ENCODE measurements at regions not wholly inside any gene's neighbourhood (a gene's known extent, or its start where the extent isn't known, plus 50 kb on each side); places are given as distances from the start of the nearest gene placed in this dataset.

DNA sequence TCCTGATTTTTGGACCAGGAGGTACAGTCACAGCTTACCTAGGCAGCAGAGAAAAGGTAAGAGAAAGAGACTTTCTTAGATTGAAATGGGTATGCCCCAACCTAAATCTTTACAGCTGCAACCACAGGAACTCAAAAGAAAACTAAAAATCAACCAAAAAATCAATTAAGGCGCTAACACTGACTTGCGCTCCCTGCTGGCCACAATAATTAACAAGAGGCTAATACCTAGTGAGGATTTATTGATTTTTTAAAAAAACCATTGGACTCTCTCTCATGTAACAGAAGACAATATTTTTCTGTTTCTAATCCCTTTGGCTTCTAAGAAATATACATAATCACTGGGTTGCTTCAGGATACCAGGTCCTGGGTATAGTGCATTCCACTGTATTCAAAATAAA, 153.9 kb upstream of the TENM3 start:
- no peak overlapping the region for H3K27ac ChIP-seq
- no peak for DNase-seq
- H3K9me3 ChIP-seq: no peaks in the 10 kb centered on the region
- no peak overlapping the region for H3K4me3 ChIP-seq
- WGBS, 2 donors: 89 to 96% methylated on average over 2 of the region's 2 CpGs
- H3K27me3 ChIP-seq: no peaks in the 10 kb centered on the region
- no peaks in the 10 kb centered on the region for H3K4me1 ChIP-seq
- H3K36me3 ChIP-seq (ENCODE audit: low read depth, missing control alignments): no peaks in the 10 kb centered on the region
- TF ChIP-seq POLR2A (IDR thresholded peaks at IDR 0.05): no peak
- TF ChIP-seq, protein P1, sequence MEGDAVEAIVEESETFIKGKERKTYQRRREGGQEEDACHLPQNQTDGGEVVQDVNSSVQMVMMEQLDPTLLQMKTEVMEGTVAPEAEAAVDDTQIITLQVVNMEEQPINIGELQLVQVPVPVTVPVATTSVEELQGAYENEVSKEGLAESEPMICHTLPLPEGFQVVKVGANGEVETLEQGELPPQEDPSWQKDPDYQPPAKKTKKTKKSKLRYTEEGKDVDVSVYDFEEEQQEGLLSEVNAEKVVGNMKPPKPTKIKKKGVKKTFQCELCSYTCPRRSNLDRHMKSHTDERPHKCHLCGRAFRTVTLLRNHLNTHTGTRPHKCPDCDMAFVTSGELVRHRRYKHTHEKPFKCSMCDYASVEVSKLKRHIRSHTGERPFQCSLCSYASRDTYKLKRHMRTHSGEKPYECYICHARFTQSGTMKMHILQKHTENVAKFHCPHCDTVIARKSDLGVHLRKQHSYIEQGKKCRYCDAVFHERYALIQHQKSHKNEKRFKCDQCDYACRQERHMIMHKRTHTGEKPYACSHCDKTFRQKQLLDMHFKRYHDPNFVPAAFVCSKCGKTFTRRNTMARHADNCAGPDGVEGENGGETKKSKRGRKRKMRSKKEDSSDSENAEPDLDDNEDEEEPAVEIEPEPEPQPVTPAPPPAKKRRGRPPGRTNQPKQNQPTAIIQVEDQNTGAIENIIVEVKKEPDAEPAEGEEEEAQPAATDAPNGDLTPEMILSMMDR (IDR thresholded peaks at IDR 0.05): no peak
- intact Hi-C loops (cut with DNase I; ENCODE audit: low total_unique reads): no loop called here

DNA sequence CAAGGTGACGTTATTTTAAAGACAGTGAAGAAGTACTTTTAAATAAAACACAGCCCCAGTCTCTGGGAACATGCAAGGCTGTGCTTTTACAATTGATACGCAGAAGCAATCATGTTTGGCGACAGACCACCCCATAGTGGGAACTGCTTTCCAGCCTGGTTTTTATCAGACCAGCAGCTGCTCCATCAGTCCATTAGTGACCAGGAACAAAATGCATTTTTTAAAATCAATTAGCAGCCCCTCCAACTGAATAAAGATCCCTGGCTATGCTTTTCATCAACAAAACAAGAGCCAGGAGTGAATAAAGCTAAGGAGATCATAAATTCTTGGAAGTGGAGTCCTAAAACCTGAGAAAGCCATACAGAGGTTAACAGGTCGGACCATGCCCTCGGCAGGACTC, 153.0 kb upstream of the TENM3 start:
- TF ChIP-seq, protein P1 (IDR thresholded peaks at IDR 0.05): no peak
- TF ChIP-seq POLR2A (IDR thresholded peaks at IDR 0.05): no peak
- no peaks in the 10 kb centered on the region for H3K27me3 ChIP-seq
- no peak for DNase-seq
- no peaks in the 10 kb centered on the region for H3K9me3 ChIP-seq
- intact Hi-C loops (cut with DNase I; ENCODE audit: low total_unique reads): no loop called here
- H3K27ac ChIP-seq: no peak overlapping the region
- WGBS, 2 donors: 69 to 78% methylated on average over 5 of the region's 5 CpGs
- no peaks in the 10 kb centered on the region for H3K4me1 ChIP-seq
- H3K36me3 ChIP-seq (ENCODE audit: low read depth, missing control alignments): no peaks in the 10 kb centered on the region
- H3K4me3 ChIP-seq: no peak overlapping the region

DNA sequence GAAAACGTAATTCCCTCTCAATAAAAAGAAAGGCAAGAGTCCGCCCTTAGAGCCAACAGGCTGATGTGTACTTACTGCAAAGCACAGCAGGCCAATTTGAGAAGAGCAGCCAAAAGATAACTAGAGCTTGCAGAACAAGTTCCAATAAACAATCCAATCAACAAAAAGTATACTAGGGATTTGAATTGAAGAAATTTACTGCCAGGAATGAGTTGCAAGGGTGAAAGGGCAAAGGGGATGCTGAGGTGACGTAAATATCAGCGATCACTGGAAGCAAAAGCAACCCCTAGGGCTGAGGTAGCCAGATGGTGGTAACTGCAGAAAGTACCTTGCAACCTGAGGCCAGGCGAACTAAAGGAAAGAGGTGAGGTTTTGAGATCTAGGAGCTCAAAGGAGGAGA, 152.1 kb upstream of the TENM3 start:
- intact Hi-C loops (cut with DNase I; ENCODE audit: low total_unique reads): no loop called here
- no peak for DNase-seq
- no peaks in the 10 kb centered on the region for H3K4me1 ChIP-seq
- H3K27ac ChIP-seq: no peak overlapping the region
- no peaks in the 10 kb centered on the region for H3K36me3 ChIP-seq (ENCODE audit: low read depth, missing control alignments)
- 54 to 55% methylated on average over 5 of the region's 5 CpGs for WGBS, 2 donors
- no peak overlapping the region for H3K4me3 ChIP-seq
- H3K27me3 ChIP-seq: no peaks in the 10 kb centered on the region
- TF ChIP-seq, protein P1 (IDR thresholded peaks at IDR 0.05): no peak
- TF ChIP-seq POLR2A (IDR thresholded peaks at IDR 0.05): no peak
- no peaks in the 10 kb centered on the region for H3K9me3 ChIP-seq

DNA sequence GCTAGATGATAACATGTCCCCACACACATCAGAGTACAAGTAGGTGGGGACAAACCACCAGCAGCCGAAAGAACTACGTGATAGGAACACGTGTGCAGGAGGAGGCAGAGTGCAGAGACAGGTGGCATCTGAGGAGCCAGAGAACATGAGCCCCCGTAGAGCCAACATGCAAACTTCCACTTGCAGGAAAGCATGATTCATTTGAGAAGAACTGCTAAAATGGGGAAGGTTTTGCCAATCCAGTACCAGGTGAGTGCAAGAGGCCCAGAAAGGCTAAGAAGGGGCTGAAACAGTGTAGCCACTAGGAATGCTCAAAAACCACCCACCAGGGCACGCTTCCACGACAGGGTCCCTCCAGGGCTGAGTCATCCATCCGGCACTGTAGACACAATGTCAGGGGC, 149.8 kb upstream of the TENM3 start:
- Histone ChIP-seq H3K4me3 (no peak overlapping the region), H3K4me1 (no peaks in the 10 kb centered on the region), H3K9me3 (no peaks in the 10 kb centered on the region), H3K27ac (no peak overlapping the region), H3K27me3 (no peaks in the 10 kb centered on the region), H3K36me3 (ENCODE audit: low read depth, missing control alignments) (no peaks in the 10 kb centered on the region)
- TF ChIP-seq, protein P1 (IDR thresholded peaks at IDR 0.05): no peak
- no peak for TF ChIP-seq POLR2A (IDR thresholded peaks at IDR 0.05)
- no peak for DNase-seq
- WGBS, 2 donors: 89 to 92% methylated on average over 7 of the region's 7 CpGs
- intact Hi-C loops (cut with DNase I; ENCODE audit: low total_unique reads): no loop called here

DNA sequence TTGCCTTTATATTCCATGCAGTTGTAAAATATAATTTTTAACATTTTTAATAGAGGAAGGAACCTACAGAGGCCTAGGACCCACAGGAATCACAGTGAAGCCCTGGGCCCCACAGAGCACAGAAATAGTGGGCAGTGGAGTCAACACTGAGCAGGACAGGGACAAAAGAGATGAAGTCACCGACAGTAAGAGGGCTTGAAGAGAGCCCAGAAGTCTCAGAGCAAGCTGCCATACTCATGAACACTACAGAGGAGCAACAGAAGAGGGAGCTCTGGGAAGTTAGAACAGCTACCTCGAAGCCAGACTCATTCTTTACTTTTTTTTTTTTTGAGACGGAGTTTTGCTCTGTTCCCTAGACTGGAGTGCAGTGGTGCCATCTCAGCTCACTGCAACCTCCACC, 149.3 kb upstream of the TENM3 start:
- no peak for DNase-seq
- Histone ChIP-seq H3K9me3 (no peaks in the 10 kb centered on the region), H3K4me1 (no peaks in the 10 kb centered on the region), H3K4me3 (no peak overlapping the region), H3K27me3 (no peaks in the 10 kb centered on the region), H3K27ac (no peak overlapping the region), H3K36me3 (ENCODE audit: low read depth, missing control alignments) (no peaks in the 10 kb centered on the region)
- intact Hi-C loops (cut with DNase I; ENCODE audit: low total_unique reads): no loop called here
- no peak for TF ChIP-seq POLR2A (IDR thresholded peaks at IDR 0.05)
- TF ChIP-seq, protein P1 (IDR thresholded peaks at IDR 0.05): no peak
- WGBS, 2 donors: 91 to 92% methylated on average over 3 of the region's 3 CpGs
